A673 (cell line): ENCODE measurements at regions not wholly inside any gene's neighbourhood (a gene's known extent, or its start where the extent isn't known, plus 50 kb on each side); places are given as distances from the start of the nearest gene placed in this dataset.

Source experiments
- BruUV-seq: library from RNA; stranded (reverse); fragments of 400-500 nt; replicated peaks from 2 replicates; lab custom pipeline; 2021; lab: Mats Ljungman, UMichigan
- CTCF ChIA-PET: fragments of 300-600 bp; sonication (Branson Sonifier 250); formaldehyde crosslinking; loops from one replicate; lab custom pipeline; 2022; ENCODE audit warnings: antibody characterized with exemption; lab: Charles Lee
- POLR2A ChIA-PET: fragments of 300-600 bp; sonication (Branson Sonifier 250); formaldehyde crosslinking; loops from one replicate; lab custom pipeline; 2022; ENCODE audit warnings: antibody characterized with exemption; ENCODE audit not compliant: low non-redundant PET; lab: Charles Lee
- DNase-seq: peaks from one replicate; pipeline ENCODE4 v3.0.0-alpha.2; 2015; ENCODE audit warnings: low spot score
- H3K27ac ChIP-seq: fragments of 200-600 bp; sonication (generic); 2 replicates; pipeline ENCODE4 v1.5.1; 2016; ENCODE audit warnings: mixed run types, low read depth, mild to moderate bottlenecking, mixed read lengths, antibody characterized with exemption, low read length; ENCODE audit not compliant: poor library complexity, severe bottlenecking
- H3K27me3 ChIP-seq: fragments of 200-600 bp; sonication (generic); replicated peaks from 2 replicates; pipeline ENCODE4 v1.6.1; 2017; ENCODE audit warnings: mixed run types, low read depth, mild to moderate bottlenecking, mixed read lengths, antibody characterized with exemption, low read length; ENCODE audit not compliant: insufficient read depth, poor library complexity
- H3K36me3 ChIP-seq: fragments of 200-600 bp; sonication (generic); 2 replicates; pipeline ENCODE4 v1.6.1; 2016; ENCODE audit warnings: mixed run types, mild to moderate bottlenecking, mixed read lengths, antibody characterized with exemption, low read length; ENCODE audit not compliant: insufficient read depth, poor library complexity, severe bottlenecking
- H3K4me1 ChIP-seq: fragments of 200-600 bp; sonication (generic); 2 replicates; pipeline ENCODE4 v1.6.1; 2017; ENCODE audit warnings: mixed run types, mild to moderate bottlenecking, mixed read lengths, antibody characterized with exemption, low read length; ENCODE audit not compliant: insufficient read depth, poor library complexity, severe bottlenecking
- H3K4me3 ChIP-seq: fragments of 200-600 bp; sonication (generic); 2 replicates; pipeline ENCODE4 v1.5.1; 2016; ENCODE audit warnings: low read depth, mixed run types, mild to moderate bottlenecking, mixed read lengths, low read length; ENCODE audit not compliant: poor library complexity, severe bottlenecking
- H3K9me3 ChIP-seq: fragments of 200-600 bp; sonication (generic); 2 replicates; pipeline ENCODE4 v1.6.1; 2016; ENCODE audit warnings: mixed run types, low read depth, mild to moderate bottlenecking, mixed read lengths, antibody characterized with exemption, low read length; ENCODE audit not compliant: poor library complexity, severe bottlenecking
- EZH2 ChIP-seq: fragments of 200-600 bp; sonication (generic); IDR thresholded peaks from 2 replicates; pipeline ENCODE4 v1.6.1; 2017; ENCODE audit warnings: borderline replicate concordance, low read depth, mild to moderate bottlenecking, mixed read lengths, antibody characterized with exemption, low read length; ENCODE audit not compliant: poor library complexity, severe bottlenecking
- intact Hi-C: fragments of 100-400 bp; cut with micrococcal nuclease; formaldehyde crosslinking; loops from one replicate; pipeline ENCODE4 v1.10.0; 2022; ENCODE audit not compliant: unreplicated experiment
- TF ChIP-seq, protein P1 (sequence below): fragments of 300-800, 200-600 bp; sonication (generic); conservative IDR thresholded peaks from 2 replicates; pipeline ENCODE4 v1.5.1; 2017; ENCODE audit warnings: low read depth, mild to moderate bottlenecking, antibody characterized with exemption, low read length, moderate library complexity, mixed read lengths

DNA sequence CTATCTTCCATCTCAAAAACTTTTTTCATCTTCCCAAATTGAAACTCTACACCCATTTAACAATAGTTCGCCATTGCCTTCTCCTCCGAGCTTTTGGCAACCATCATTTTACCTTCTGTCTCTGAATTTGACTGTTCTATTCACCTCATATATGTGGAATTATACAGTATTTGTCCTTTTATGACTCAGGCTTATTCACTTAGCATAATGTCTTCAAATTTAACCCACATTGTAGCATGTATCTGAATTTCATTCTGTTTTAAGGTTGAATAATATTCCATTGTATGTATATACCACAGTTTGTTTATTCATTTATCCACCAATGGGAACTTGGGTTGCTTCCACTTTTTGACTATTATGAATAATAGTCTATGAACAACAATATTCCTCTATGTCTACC, 233.9 kb downstream of the GPD2 start:
- no peak overlapping the region for H3K27ac ChIP-seq
- ChIA-PET CTCF (no interaction called here), POLR2A (no interaction called here)
- H3K4me3 ChIP-seq: no peak overlapping the region
- no peak for DNase-seq
- H3K9me3 ChIP-seq: peaks cover 6% of the 10 kb centered on the region
- intact Hi-C loops: no loop called here
- no TSS peak for BruUV-seq
- TF ChIP-seq EZH2: no peak
- TF ChIP-seq, protein P1, sequence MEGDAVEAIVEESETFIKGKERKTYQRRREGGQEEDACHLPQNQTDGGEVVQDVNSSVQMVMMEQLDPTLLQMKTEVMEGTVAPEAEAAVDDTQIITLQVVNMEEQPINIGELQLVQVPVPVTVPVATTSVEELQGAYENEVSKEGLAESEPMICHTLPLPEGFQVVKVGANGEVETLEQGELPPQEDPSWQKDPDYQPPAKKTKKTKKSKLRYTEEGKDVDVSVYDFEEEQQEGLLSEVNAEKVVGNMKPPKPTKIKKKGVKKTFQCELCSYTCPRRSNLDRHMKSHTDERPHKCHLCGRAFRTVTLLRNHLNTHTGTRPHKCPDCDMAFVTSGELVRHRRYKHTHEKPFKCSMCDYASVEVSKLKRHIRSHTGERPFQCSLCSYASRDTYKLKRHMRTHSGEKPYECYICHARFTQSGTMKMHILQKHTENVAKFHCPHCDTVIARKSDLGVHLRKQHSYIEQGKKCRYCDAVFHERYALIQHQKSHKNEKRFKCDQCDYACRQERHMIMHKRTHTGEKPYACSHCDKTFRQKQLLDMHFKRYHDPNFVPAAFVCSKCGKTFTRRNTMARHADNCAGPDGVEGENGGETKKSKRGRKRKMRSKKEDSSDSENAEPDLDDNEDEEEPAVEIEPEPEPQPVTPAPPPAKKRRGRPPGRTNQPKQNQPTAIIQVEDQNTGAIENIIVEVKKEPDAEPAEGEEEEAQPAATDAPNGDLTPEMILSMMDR: no peak
- H3K36me3 ChIP-seq: no peaks in the 10 kb centered on the region
- no peaks in the 10 kb centered on the region for H3K4me1 ChIP-seq
- H3K27me3 ChIP-seq: no peaks in the 10 kb centered on the region

GRCh38 chr2:156671706-156672361, 235.7 kb downstream of the GPD2 start:
- TF ChIP-seq, protein P1: no peak
- TF ChIP-seq EZH2: no peak
- ChIA-PET CTCF (no interaction called here), POLR2A (no interaction called here)
- Histone ChIP-seq H3K36me3 (no peaks in the 10 kb centered on the region), H3K27me3 (no peaks in the 10 kb centered on the region), H3K9me3 (peaks cover 6% of the 10 kb centered on the region), H3K27ac (no peak overlapping the region), H3K4me3 (no peak overlapping the region), H3K4me1 (no peaks in the 10 kb centered on the region)
- intact Hi-C loops: no loop called here
- no peak for DNase-seq
- BruUV-seq: no TSS peak

DNA sequence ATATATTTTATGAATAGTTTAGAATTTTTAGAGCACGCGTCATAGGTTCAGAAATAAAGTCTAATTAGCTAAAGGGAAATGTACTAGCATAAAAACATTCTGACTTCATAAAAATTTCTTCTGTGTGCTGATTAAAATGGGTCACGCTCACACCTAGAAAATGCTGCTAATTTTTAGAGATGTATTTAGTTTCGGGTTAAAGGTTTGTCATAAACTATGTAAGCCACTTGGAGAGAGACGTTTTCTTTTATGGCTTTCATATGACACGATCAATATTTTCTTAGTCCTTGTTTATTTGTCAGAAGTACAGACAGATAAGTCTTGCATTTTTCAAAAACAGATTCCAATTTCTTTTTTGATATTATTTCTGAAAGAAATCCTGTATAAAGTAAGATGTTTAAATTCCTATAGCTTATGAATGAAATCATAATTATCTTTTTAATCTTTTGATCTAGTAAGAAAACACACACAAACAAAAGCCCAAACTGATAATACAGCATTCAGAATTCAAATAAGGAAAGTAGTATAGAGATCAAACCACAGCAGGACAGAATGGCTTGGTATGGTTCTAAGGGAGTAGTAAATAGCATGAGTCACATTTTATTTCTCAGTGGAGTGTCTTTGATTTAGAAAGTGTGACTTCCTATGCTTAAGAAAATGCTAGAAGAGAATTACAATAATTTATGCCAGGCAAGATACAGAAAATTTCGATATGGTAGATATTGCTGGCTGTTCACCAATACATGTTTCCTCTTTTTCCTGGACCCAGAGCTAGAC, 236.6 kb downstream of the GPD2 start:
- Histone ChIP-seq H3K27ac (no peak overlapping the region), H3K4me3 (no peak overlapping the region), H3K4me1 (no peaks in the 10 kb centered on the region), H3K9me3 (peaks cover 6% of the 10 kb centered on the region), H3K27me3 (no peaks in the 10 kb centered on the region), H3K36me3 (no peaks in the 10 kb centered on the region)
- ChIA-PET POLR2A (no interaction called here), CTCF (no interaction called here)
- DNase-seq: peak; percentile 18
- BruUV-seq: no TSS peak
- intact Hi-C loops: no loop called here
- TF ChIP-seq, protein P1: no peak
- TF ChIP-seq EZH2: no peak
